Activated CD4-positive, alpha-beta T cell treated with anti-CD3 and anti-CD28 coated beads for 4 hours (primary cell): ENCODE measurements at regions not wholly inside any gene's neighbourhood (a gene's known extent, or its start where the extent isn't known, plus 50 kb on each side); places are given as distances from the start of the nearest gene placed in this dataset.
"Not testable (repeated sequence)": the region's sequence is repeated elsewhere in the genome, so short reads cannot be mapped to it uniquely, and the experiment has no call there.

ENCODE experiments used
- DNase-seq, 2 donors: peaks; one replicate each; pipeline ENCODE4 v3.0.0-alpha.2; 2020

DNA sequence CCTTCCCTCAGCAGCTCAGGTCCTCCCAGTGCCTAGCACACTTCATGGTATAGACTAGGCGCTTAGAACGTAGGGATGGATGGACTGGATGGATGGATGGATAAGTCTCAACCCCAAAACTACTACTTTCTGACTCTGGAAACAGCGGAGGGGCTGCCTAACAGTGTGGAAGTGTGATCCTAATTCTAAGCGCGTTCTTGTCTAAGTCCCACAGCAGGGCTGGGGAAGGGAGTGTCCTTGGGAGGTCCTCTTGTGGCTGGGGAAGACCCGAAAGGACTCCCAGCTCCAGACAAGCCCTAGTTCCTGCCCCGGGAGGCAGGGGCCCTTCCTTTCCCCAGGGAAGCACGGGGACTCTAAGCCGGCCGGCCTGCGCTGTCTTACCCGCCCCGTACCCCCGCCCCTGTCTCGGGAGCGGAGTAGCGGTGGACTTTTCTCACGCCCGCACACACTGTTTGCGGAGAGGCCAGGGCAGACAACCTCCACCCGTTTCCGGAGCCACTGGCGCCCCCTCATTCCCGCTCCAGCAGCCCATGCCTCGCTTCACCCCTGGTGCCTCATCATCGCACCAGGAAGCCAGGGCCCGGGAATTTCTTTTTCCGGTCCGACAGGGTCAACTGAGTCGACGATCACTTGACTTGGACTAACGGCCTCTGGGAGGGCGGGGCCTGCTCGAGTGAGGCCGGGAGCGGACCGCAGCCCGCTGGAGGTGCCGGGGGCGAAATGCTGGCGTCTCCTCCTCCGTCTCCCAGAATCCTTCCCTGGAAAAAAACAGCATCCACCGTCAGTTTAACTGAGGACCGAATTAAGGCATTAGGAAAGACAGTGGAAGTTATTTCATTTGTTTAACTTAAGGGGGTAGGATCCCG lies 133.3 kb downstream of the TBC1D2B start:
- DNase-seq = peak; percentile 4 to 34

DNA sequence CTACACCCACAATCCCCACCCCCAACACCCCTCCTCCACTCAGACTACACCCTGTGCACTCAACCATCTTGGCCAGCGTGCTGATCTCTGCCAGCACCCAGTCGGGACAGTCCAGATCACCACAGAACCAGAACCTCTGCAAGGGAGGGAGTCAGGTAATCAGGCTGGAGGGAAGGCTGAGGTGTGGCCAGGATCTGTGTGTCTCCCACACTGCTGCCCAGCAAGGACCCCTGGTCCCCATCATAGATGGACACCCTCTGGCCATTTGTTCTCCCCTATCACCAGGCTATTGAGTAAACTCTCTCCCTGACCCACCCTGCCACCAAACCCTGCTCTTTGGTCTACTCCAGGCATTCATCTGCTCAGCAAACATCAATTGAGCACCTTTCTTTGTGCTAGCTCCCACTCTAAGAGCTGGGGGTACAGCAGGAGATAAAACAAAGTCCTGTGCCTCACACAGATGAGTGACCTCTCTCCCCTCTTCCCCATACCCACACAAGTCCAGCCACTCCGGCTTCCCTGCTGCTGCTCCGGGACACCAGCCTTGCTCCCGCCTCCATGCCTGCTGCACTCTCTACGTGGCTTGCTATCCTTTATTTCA lies 134.8 kb downstream of the TBC1D2B start:
- no peak for DNase-seq

DNA sequence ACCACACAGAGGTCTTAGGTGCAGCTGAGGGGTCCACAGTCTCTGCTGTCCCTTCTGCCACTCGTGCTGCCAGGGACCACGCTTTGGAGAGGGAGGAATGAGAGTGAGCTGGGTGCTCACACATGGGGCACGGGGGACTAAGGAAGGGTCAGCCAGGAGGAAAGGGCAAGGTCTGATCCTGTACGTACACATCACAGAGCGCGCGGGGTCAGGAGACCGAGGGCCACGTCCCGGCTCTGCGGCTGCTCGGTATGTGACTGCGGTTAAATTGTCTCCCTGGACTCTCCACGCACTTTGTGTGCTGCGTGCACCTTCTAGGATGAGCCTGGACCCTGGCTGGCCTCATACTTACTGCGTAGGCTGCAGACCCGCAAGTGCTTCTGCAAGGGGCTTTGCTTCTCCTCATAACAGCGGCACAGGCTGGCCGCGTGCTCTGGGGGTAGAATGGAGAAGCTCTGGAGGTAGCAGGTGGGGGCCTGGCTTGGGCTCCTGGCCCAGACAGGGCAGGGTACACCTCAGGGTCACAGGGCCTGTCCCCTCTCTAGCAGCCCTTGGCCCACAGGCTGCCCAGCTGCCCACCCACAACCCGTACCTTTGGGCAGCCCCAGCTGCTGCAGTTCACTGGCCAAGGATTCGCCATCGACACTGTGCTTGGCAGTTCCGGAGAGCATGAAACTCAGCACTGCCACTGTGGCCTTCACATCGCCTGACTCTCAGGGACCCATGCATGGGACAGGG lies 136.3 kb downstream of the TBC1D2B start:
- not testable (repeated sequence) for DNase-seq

- no peak for DNase-seq
These were observed 137.0 kb downstream of the TBC1D2B start for GRCh38 chr15:77940381-77940947.

DNA sequence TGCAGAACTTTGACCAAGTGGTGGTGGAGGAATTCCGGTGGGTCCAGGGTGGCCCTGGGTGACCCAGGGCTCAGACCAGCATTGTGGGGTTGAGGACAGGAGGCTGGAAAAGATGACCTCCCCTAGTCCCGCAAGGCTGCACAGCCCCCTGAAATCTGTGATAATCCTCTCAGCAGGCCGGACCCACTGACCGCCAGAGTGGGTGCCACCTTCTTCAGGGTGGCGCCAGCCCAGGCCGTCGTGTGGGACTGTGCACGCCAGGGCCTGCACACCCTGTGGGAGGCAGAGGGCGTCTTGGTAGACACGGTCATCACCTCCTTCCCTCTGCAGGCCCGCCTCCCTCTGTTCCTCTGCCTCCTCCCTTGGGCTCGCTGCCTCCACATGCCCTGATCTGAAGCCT lies 137.7 kb downstream of the TBC1D2B start:
- no peak for DNase-seq

DNA sequence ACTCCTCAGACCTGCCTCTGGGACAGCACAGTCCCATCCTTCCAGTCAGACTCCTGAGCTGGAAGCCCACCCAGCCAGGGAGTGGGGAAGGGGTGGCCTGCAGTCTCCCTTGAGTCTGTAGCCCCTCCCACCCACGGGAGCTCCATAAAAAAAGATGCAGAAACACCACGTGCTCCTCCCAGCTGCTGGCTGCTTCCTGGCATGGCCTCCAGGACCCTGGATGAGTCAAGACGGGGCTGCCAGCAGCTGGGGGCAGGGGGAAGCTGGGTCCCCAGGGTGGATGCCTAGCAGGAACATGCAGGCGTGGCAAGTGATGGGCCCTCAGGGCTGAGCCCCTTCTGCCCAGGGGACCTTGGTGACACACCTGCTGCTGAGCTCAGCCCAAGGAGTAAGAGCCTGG lies 138.5 kb downstream of the TBC1D2B start:
- DNase-seq = not testable (repeated sequence)

DNA sequence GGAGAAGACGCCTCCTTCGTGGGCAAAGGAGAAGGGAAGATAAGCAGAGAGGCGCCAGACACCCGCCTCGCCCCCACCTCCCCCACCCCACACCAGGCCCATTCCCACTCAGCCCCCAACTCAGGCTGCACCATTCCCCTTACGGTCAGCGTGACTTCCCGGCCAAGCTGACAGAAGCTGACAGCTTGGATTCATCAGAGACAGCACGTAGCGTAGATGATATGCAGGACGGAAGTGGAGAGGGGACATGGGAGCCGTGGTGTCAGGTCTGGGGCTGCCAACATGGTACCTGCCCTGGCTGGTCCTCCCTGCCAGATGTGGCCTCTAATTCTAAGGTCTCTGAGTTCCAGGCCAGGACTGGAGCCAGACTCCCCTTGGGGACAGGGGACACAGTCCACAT lies 139.0 kb downstream of the TBC1D2B start:
- not testable (repeated sequence) for DNase-seq

GRCh38 chr15:77936567-77936966 lies 140.9 kb downstream of the TBC1D2B start:
- not testable (repeated sequence) for DNase-seq

GRCh38 chr15:77934516-77934915 lies 143.0 kb downstream of the TBC1D2B start:
- DNase-seq = not testable (repeated sequence)

GRCh38 chr15:77930907-77931306 lies 146.6 kb downstream of the TBC1D2B start:
- DNase-seq = not testable (repeated sequence)

DNA sequence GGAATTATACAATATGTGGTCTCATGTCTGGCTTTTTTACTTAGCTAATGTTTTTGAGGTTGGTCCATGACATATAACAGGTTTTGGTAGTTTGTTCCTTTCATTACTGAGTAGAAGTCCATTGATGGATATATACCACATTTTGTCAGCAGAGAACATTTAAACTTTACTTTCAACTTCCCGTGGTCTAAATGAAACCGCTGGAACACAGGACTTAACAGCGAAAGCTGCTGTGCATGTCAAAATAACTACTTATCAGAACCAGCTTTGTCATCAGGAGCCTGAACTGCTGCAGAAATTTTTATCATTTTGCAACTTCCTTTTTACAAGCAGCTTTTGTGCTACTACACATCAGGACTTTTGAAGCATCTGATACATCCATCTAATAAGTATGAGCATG lies 147.0 kb downstream of the TBC1D2B start:
- DNase-seq = not testable (repeated sequence)

GRCh38 chr15:77926789-77927188 lies 150.7 kb downstream of the TBC1D2B start:
- DNase-seq = not testable (repeated sequence)

DNA sequence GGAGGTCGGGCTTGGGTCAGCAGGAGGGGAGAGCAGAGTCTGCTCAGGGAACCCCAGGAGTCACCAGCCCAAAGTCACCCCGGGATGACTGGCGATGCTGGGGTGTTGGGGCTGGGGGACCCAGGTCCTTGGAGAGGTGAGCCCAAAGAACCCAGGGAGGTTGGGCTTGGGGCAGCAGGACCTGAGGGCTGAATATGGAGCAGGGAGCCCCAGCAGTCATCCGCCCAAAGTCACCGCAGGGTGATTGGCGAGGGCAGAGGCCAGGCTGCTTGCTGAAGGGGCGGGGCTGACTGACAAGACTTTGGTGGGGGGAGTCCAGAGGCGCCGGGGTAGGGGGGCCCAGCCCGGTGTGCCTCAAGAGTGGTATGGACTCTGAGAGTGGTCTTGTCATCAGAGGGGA lies 151.2 kb downstream of the TBC1D2B start:
- DNase-seq = not testable (repeated sequence)

DNA sequence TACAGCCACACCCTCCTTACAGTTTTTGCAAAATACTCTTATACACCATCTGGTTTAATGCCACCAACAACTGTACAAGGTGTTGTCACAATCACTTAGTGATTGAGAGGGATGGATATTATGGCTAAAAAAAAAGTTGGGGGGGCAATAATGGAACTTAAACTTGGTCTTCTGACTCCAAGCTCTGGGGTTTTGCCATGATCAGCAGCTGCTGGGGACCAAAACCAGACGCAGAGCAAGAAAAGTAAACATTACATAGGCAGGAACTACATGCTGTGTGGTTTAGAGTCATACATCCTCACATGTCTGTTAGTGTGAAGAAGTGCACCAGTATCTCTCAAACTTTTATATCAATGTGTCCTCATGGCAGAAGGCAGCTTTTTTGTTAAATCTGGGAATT lies 152.4 kb downstream of the TBC1D2B start:
- DNase-seq = not testable (repeated sequence)

- DNase-seq = no peak
These were observed 155.8 kb downstream of the TBC1D2B start for GRCh38 chr15:77921664-77922063.

DNA sequence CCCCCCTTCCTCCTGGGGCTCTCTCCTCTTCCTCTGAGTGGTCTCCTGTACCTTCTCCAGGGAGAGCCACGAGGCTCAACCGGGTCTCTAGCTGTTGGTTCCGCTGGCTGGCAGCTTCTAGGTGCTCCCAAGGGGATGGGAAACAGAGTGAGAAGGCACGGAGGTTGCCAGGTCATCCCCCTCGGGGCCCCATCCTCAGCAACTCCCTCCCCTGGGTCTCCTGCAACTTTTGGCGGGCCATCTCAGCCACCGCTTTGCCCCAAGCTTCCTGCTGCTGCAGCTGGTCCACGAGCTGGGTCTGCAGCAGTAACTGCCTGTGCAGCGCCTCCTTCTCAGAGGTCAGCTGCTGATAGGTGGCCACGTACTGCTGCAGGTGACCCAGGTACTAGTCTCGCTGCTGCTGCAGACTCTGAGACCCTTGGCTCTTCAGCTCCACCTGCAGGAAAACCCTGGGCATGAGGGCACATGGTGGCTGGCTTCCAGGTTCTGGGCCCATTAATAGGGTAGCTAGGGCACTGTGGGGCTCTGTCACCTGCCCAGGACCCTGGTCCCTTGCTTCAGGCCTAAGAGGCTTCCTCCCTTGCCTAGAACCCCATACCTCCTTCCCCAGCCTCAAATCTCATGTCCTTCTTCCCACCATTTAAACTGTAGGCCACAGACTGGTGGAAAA lies 160.4 kb downstream of the TBC1D2B start:
- not testable (repeated sequence) for DNase-seq

- DNase-seq = not testable (repeated sequence)
These were observed 161.6 kb downstream of the TBC1D2B start for GRCh38 chr15:77915961-77916330.

DNA sequence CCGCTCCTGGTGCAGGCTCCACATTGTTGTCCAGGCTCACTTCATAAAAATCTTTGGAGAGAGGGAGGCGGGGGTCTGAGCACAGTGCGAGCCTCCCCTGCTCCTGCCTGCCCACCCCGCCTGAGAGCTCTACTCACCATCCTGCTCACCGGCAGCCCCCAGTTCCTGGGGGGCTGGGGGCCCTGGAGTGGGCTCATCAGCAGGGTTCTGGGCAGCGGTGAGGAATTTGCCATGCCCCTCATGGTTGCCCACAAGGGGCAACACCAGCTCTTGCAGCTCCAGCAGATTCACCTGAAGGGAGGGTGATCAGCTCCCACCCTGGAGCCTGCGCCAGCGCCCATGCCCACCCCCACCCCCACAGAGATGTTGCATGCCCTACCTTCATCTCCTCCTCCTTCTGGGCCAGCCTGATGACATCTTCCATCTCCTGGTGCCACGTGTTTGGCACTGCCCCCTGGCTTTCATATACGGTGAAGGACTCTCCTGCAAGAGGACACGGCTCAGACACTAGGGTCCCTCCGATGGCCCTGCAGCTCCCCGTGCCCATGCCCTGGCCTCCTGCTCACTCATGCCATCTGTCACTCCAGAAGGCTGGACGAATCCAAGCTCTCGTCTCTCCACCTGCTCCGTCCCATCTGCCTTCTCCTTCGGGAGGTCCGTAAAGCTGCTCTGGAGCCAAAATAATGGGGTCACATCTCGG lies 162.1 kb downstream of the TBC1D2B start:
- DNase-seq = no peak

DNA sequence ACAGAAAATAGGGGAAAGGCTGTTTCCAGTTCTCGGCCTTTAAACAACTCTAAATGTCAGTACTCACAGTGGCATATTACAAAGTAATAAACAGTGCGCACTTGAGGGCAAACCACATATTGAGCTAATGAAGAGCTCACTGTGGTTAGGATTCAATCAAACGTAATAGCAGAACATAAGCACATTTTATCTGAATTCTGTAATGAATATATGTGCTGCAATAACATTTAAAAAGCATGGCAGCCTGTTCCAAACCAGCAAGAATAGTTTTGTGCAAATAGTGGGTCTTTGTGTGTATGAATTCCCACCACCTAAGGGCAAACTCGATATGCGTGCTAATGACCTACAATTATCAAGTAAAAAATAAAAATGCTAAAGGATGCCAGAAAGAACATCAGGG lies 163.0 kb downstream of the TBC1D2B start:
- not testable (repeated sequence) for DNase-seq

- DNase-seq = peak; percentile 67 to 71
These were observed 167.2 kb downstream of the TBC1D2B start for GRCh38 chr15:77910030-77910911.
